T-helper 22 cell (primary cell): ENCODE measurements at regions not wholly inside any gene's neighbourhood (a gene's known extent, or its start where the extent isn't known, plus 50 kb on each side); places are given as distances from the start of the nearest gene placed in this dataset.

ENCODE experiments used
- DNase-seq: peaks from one replicate; pipeline ENCODE4 v3.0.0-alpha.2; 2020; ENCODE audit warnings: low read depth

DNA sequence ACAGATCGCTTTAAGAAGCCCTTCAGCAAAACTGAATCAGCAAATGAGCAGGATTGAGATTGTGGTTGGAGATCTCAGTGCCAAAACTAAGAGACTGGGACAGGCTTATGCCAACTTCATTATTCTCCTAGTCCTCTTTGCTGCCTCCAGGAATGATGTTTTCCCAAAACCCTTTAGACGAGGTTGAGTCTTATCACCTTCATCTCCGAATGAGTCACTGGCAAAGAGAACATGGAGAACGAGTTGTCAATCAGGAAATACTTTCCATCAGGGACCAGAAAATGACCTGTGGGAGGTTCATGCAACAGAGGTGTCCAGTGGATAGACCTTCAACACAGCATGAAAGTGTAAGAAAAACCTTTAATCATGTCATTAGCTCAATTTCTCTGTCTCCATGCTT is 461.5 kb downstream of the RMST start:
- DNase-seq, result no peak

DNA sequence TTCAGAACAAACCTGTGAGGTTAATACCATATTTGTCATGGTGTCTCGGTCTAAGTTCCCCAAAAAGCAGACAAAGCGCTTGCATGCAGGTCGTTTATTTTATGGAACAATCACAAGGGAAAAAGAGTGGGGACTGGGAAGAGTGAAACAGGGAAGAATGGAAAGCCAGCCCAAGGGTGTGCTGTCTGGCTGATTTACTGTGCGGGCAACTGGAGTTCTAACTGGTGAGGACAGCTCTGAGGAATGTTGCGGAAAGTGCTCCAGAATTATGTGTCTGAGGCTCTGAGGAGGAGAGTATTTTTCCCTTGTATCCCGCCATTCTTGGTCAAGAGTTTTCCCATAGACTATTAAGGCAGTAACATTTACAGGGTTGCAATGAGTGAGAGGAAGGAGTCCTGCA is 465.4 kb downstream of the RMST start:
- DNase-seq, result no peak

DNA sequence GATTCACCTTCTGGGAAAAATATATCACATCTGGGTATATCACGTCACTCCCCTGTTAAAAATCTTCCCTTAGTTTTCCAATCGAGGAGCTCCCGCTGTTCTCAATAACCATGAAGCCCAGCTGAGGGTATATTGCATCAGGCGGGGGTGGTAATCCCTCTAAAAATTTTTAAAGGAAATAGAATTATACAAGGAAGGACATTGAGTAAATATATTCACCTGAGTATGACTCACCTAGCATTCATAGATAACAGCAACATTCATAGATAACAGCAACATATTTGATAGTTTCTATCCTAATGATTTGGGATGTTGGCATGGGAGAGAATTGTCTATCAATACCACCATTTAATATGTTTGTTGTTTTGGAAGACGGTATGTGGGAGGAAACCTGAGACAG is 473.6 kb downstream of the RMST start:
- DNase-seq, result no peak

DNA sequence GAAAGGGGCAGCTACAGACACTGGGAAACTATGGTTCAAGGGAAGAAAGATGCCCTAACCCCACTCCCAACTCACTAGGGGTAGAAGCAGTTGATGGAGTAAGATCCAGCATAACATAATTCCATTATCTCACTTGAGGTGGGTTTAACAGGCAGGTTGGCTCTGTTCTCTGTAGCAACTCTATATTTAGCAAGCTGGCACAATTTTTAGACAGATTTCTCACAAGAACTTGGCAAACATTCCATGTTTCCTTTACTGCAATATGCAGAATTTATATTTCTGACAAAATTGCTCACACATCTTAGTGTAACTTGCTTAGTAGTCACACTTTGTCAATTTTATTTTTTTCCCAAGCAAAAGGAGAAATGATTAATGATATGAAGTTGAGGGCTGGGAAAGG is 475.4 kb downstream of the RMST start:
- DNase-seq, result no peak

DNA sequence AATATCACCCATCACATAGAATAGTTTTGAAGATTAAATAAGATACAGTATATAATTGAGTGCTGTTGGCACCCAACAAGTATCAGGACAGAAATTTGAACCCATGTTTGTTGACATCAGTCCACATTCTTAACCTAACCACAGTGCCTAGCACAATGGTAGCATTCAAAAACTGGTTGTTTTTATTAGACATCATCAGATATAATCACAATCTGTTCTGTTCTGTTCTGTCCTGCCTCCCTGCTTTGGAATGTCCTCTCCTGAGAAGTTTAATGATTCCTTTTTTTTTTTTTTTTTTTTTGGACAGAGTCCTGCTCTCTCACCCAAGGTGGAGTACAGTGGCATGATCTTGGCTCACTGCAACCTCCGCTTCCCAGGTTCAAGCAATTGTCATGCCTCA is 476.6 kb downstream of the RMST start:
- no peak for DNase-seq

DNA sequence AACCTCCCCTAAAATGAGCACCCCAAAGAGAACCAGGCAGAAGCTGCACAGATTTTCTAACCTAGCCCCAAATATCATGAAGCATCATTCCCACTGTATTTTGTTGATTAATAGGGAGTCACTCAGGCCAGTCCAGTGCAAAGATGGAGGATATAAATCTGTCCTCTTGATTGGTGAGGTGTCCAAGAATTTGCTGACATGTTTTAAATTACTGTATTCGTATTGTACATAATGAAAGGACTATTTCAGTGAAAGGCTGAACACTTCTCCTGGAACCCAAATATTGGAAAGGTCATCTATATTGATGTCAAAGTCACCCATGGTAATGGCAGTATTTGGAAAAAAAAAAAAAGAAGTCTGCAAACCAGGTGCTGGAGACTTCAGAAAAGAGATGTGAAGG is 477.5 kb downstream of the RMST start:
- DNase-seq, result no peak

DNA sequence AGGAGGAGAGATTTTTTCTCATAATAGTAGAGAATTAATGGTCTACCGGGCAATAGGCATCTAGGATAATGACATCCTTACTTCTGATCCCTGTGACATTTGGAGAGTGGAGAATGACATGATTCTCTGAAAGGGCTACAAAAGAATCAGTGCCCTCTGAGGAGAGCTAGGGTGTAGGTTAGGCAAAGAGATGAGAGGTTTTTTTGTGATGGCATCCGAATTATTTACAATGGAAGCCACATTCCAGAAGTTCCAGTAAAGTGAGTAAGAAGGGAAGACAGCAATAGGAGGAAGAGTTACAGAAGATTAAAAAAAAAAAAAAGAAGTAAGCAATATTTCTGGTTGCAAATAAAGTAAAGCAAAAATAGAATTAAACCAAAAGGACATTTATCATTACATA is 478.0 kb downstream of the RMST start:
- no peak for DNase-seq

DNA sequence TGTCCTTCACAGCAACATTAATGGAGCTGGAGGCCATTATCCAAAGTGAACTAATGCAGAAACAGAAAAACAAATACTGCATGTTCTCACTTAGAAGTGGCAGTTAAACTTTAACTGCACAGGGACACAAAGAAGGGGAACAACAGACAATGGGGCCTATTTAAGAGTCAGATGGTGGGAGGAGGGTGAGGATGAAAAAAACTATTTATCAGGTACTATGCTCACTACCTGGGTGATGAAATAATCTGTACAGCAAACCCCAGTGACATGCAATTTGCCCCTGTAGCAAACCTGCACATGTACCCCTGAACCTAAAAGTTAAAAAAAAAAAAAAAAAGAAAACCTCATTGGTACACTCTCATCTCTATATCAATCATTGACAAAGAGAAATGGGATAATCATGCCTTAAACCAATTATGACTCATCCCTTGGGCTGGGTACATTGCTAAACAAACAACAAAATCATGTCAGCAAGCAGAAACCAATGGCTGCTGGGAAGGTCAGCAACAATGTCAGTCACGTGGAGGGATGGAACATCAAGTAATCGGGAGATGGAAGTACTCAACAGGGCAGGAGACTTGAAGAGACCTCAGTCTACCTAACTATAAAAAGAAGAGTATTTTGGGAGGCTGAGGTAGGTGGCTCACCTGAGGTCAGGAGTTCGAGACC is 479.2 kb downstream of the RMST start:
- no peak for DNase-seq

DNA sequence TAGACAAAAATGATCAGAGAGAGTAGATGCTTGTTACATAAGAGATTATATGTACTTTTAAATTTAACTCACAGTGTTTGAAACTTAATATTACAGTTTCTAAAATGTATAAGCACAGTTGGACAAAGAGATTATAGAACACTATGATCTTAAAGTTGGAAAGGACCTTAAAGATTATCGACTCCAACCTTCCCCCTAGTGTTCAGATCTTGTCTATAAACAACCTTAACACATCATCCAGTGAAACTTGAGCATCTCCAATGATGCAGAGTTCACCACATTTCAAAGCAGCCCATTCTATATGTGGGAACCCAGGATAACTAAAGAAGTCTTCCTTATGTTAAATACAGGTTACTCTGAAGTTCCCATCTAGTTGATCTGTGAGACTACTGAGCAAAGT is 480.8 kb downstream of the RMST start:
- no peak for DNase-seq

DNA sequence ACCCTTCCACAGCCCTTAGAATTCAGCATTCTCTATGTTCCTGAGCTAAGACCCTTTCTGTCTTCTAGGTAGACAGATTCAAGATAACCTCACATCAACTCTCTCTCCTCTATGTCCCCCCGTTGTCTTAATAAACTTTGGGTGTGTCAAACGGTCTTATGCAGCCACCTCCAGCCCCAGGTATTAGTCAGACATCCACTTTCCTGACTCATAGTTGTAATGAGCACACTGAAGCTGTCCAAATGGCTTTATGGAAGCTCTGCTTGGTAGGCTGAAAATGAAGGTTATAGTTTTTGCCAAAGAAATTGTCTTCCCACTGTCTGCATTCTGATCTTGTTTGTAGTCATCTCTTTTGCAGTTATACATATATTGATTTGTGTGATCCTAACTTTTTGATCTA is 482.0 kb downstream of the RMST start:
- no peak for DNase-seq

DNA sequence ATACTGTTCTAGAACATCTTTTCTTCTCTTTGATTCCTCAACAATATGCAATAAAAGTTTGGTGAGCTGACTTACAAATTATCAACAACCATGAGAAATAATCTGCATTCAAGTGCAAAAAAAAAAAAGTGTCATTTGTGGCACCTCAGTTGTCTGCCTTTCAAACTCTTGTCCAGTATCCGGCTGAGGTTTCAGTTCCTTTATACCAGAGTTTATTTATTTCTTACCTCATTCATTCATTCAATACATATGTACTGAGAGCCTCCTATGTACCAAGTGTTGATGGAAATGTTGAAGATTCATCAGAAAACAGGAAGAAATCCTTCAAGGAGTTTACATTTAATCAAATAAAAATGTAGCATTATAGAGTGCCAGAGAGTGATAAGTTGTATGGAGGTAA is 484.1 kb downstream of the RMST start:
- DNase-seq, result no peak

DNA sequence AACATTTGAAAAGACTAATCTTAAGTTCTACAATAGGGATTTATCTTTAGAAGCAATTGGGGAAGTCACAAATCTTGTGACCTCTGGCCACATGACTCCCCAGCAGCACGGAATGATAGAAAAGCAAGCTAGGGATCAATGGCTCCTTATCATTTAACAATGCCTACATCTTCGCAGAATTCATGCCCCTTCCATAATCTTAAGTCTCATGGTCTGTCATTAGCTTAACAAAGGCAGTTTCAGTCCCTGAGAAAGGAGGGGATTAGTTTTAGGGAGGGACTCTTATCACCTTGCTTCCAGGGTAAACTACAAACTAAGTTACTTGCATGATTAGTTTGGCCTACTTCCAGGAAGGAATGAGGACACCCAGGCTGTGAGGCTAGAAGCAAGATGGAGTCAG is 486.0 kb downstream of the RMST start:
- DNase-seq, result no peak

DNA sequence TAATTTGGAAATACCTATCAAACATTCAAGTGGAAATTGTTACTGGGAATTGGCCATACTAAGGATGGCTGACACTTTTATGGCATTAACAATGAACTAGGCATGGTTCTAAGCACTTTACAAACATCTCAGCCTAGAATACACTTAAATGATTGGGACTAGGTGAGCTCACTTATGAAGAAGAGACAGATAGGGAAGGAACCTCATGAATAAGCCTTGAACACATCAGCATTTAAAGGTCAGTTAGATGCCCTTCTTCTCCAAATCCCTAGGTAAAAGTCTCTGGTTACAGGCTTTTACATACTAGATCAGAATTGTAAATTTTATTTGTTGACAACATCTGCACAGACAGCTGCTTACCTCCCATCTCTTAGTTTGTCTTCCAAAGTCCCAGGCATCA is 488.6 kb downstream of the RMST start:
- no peak for DNase-seq

DNA sequence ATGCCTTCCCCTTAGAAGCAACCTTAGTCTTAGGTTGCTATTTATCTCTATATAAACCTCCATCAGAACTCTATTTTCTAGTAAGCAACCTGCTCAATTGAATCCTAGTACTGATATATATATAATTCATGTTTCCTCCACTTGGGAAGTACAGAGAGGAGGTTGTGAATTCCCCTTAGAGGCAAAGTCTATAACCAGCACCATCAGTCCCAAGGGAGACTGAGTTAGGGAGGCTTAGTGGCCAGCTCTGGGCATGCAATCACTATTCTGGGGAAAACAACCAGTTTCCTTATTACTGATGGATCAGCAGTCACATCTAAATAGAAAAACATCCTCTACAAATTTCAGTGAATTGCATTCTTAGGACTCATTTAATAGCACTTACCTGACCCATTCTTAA is 489.1 kb downstream of the RMST start:
- no peak for DNase-seq

DNA sequence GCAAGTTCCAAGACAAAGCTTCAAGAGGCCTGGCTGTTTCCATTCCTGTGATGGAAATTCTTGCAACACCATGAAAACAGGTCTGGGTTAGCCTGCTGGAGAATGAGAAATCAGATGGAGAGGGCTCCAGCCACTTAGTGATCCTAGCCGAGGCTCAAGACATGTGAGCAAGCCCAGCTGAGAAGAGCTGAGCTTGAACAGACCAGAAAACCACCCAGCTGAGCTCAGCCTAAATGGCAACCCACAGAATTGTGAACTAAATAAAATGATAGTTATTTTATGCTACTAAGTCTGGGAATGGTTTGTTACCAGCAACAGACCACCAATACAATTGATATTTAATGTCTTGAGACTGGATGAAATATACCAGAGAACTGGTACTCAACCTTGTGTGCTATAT is 494.5 kb downstream of the RMST start:
- no peak for DNase-seq

DNA sequence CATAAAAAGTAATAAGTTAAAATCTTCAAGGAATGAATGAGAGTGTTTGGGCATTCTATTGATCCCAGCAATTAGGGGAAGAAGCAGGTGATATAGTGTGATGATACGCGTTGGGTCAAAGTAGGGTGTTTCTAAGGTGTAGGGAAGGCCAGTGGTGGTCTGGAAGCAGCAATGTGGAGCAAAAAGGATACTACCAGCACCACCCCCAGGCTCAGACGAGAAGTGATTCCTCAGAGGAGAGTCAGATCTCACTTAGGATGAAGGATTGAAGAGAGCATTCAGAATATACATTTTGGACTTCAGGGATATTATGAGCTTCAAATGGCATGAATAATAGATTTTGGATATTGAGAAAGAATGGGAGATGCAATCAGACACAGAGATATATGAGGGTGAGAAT is 497.6 kb downstream of the RMST start:
- no peak for DNase-seq

DNA sequence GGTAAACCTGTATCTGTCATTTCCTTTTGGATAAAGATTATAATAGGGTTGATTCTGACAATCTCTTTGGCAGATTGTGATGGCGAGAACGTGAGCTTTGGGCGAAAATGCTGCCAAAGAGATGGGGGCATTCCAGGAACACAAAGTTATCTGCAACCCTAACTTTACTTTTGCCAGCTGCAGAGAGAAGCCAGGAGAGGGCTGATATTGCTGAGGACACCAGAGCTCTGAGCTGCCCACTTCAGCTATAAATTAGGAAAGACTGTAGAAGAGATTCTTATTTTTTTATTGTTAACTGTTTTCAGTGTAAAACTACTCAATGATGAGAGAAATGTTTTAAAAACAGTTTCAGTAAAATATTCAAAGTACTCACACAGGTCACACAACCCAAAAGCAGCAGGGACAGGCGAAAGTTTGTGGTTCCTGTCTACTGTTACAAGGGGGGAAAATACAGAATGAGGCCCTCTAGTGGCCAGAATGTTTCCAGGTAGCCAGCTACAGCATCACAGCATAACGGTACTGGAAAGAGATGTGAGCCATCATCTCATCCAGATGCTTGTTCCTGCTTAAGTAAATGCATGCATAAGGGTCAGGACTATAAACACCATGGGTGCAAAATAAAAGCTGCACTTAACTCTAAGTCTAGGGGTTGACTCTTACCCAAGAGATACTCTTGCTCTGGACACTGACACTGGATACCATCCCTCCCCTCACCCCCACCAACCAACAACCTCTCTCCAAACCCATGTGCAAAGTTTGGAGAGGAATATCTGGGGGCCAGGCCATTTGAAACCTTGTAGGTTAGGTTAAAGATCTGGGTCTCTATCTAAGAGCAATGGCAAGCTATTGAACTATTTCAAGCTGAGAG is 498.4 kb downstream of the RMST start:
- DNase-seq, result no peak

DNA sequence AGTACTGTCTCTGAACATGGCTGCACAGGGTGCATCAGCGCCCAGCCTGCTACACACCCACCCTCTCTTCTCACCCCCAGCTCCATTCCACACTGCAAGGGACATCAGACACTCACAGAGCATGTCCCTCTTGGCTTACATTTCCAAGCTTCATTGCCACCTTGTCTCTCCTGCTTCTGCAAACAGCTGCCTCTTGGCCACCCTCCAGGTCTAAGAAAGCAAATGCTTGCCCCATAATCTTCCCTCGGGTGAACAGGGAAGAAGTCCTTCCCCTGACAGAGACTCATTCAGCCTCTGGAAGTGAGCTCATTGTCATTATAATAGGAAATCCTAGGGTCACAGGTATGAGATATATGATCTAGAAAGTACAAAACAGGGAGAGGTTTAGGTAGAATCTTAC is 505.2 kb downstream of the RMST start:
- DNase-seq, result no peak

DNA sequence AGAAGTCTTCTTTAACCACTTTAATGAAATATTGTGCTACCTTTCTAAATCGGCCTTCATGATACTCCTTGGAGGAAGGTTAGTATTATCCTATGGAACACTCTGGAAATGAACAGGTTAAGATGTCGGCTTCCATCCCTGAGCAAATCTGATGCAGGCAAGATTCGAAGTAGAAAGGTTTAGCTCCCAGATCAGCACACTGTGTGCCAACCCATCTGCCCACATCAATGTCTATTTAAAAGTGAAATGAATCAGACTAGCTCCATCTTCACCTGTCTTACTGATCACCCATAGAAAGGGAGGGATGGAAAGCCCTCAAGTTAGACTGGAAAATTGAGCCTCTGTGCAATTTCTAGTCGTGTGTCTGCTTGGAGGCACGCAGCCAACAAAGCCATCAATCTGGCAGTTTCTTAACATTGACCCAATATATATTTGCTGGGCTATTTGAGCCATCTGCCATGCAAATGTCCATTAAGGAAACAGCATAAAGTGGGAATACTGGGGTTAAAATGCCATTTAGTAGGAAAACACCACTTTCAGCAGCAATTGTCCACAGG is 506.1 kb downstream of the RMST start:
- no peak for DNase-seq

DNA sequence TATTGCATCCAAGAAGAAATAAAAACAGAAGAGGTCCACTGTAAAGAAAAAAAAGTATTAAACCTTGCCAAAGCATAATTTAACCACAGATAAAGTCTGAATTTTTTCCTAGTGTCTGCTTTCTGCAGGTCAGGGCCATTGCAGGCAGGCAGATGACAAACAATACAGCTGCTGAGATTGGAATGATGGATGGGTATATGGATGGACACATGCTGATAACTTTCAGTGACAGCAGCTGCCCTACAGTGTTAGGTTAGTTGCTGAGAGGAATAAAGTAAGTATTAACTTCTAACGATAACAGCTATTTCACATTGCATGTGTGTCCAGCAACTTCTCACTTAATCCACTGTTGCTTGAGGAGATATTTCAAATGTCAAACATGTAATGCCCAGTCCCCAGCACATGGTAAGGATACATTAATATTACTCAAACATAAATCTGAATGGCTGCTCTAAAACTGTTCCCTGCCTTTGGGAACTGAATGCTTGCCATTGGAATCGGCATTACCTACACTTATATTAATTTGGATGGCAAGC is 515.3 kb downstream of the RMST start:
- DNase-seq, result no peak

DNA sequence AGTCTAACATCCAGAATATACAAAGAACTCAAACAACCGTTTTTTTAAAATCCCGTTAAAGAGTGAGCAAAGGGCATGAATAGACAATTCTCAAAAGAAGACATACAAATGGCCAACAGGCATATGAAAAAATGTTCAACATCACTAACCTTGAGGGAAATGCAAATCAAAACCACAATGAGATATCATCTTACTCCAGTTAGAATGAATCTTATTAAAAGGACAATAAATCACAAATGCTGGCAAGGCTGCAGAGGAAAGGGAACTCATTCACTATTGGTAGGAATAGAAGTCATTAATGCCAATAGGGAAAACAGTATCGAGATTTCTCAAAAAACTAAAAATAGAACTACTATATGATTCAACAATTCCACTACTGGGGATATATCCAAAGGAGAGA is 520.1 kb downstream of the RMST start:
- DNase-seq, result no peak

DNA sequence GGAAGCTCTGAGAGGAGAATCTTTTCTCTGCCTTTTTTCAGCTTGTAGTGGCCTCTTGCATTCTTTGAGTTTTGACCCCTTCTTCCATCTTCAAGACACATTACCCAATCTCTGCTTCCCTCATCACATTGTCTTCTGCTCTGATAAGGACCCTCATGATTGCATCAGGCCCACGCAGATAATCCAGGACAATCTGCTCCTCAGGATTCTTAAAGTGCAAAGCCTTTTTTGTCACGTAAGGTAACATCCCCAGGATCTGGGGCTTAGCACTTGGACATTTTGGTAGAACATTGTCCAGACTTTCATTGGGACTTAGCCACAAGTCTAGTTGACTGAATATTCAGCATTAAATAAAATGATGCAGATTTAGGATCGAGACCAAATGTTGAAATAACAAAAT is 521.2 kb downstream of the RMST start:
- DNase-seq, result no peak

DNA sequence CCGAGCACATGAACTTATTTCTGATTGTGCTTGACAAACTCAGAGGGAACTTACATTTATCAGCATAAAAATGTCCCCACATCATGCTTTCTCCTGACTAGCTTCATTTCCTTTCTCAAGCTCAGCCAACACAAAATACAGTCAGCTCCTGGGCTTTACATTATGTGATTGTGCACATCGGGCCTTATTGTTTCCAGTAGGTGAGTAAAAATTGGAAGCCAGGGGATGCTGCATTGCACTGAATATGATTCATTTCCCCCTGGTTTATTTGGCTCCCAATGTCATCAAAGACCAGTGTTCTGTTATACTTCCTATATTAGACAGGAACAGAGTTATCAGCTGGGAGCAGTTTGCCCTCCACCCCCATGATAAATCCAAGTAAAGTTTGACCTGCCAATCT is 521.8 kb downstream of the RMST start:
- DNase-seq, result no peak
